Uterus (tissue), 2 donors: ENCODE measurements at regions not wholly inside any gene's neighbourhood (a gene's known extent, or its start where the extent isn't known, plus 50 kb on each side); places are given as distances from the start of the nearest gene placed in this dataset.

Experiments used
- POLR2A ChIP-seq, 2 donors: fragments of 450-650 bp; IDR thresholded peaks; one replicate each; pipeline ENCODE4 v1.6.1; 2016; ENCODE audit warnings: antibody characterized with exemption in 2 of 2, mild to moderate bottlenecking in 1 of 2, moderate library complexity in 1 of 2
- TF ChIP-seq, protein P1 (sequence below), 4 experiments: fragments of 200-600 bp in 2 of 4; fragments of 450-650 bp in 2 of 4; sonication (generic) in 2 of 4; IDR thresholded peaks; one replicate each; pipeline ENCODE4 v1.5.1; 2016 to 2019; ENCODE audit warnings: antibody characterized with exemption in 4 of 4, mild to moderate bottlenecking in 2 of 4, moderate library complexity in 1 of 4

DNA sequence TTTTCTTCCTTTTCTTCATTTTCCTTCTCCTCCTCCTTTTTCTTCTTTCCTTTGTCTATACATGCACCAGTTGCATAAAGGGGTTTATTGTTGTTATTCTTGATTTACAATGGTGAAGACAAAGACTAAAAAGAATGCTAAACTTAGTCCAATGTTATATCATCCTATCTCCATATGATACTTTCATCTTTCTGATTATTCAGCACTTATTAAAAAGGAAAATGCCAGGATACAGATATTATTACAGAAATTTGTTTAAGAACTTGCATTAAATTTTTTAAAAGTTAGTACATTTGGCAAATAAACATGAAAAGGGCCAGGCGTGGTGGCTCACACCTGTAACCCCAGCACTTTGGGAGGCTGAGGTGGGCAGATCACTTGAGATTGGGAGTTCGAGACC, 1074.9 kb downstream of the EFNA5 start:
- TF ChIP-seq, protein P1, sequence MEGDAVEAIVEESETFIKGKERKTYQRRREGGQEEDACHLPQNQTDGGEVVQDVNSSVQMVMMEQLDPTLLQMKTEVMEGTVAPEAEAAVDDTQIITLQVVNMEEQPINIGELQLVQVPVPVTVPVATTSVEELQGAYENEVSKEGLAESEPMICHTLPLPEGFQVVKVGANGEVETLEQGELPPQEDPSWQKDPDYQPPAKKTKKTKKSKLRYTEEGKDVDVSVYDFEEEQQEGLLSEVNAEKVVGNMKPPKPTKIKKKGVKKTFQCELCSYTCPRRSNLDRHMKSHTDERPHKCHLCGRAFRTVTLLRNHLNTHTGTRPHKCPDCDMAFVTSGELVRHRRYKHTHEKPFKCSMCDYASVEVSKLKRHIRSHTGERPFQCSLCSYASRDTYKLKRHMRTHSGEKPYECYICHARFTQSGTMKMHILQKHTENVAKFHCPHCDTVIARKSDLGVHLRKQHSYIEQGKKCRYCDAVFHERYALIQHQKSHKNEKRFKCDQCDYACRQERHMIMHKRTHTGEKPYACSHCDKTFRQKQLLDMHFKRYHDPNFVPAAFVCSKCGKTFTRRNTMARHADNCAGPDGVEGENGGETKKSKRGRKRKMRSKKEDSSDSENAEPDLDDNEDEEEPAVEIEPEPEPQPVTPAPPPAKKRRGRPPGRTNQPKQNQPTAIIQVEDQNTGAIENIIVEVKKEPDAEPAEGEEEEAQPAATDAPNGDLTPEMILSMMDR (IDR thresholded peaks at IDR 0.05) = no peak
- TF ChIP-seq POLR2A (IDR thresholded peaks at IDR 0.05) = no peak
